Fibroblast of upper back skin (primary cell): ENCODE measurements at regions not wholly inside any gene's neighbourhood (a gene's known extent, or its start where the extent isn't known, plus 50 kb on each side); places are given as distances from the start of the nearest gene placed in this dataset.

Experiments used
- DNase-seq: peaks from one replicate; pipeline ENCODE4 v3.0.0-alpha.2; 2013

DNA sequence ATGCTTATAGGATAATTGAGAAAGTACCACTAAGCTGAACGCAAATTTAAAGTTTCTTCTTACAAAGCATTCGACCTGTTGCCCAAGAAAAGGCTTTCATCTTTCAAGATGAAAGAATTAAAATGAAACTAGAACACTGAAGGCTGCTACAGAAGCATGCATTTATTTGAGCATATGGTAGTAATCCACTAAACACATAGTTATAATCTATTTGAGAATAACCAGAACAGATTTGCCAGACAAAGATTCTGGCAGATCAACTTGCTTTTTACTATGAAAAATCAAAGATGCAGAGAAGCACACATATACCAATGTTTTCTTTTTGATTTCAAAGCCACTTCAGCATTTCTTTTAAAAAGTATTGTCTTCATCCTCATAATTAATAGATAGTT lies 412.2 kb downstream of the UTRN start:
- no peak for DNase-seq

DNA sequence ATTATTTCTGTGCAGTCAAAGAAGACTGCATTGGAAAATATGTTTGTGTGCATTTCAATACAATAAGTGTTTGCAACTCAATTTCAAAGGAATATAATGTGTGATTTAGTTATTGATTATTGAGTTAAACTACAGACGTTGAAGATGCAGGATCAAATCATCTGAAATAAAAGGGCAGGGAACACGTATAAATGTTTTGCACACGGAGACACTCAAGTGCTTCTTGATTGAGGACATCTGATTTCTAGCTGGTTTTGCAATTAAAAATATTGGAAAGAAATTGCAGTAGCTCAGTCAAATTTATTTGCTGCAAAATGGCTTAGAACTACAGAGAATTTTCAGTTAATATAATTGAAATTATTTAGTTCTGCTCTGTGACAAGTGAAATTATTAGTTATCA lies 412.7 kb downstream of the UTRN start:
- no peak for DNase-seq

DNA sequence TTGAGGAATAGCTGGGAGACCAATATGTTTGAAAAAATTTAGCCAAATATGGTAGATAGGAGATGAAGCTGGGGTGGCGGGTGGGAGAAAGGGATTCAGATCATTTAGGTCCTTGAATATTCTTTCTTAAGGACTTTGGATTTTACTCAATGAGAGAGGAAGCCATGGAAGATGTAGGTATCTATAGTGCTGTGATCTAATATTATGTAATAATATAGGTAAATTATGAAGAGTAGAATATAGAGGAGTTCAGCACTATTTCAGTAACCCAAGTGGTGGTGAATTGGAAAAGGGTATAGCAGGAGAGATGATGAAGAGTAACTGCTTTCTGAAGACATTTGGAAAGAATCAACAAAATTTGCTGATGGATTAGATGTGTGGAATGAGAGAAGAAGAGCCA lies 417.6 kb downstream of the UTRN start:
- no peak for DNase-seq

DNA sequence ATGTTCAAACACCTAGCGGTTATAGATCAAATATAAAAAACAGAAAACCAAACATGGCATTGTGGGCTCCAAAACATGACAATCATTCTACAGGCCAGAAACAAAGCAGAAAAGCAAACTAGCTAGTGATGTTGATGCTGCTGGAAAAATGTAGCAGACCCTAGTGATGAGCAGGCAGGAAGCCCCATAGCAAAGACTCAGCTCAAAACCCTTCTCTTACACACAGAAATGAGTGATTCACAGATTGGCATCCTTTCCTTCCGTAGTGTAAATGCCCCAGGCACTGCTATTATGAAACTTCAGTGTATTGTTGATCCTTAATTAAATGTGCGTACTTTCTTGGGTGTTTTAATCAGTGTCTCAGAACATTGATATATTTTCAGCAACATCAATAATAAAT lies 425.1 kb downstream of the UTRN start:
- peak; percentile 82 for DNase-seq

DNA sequence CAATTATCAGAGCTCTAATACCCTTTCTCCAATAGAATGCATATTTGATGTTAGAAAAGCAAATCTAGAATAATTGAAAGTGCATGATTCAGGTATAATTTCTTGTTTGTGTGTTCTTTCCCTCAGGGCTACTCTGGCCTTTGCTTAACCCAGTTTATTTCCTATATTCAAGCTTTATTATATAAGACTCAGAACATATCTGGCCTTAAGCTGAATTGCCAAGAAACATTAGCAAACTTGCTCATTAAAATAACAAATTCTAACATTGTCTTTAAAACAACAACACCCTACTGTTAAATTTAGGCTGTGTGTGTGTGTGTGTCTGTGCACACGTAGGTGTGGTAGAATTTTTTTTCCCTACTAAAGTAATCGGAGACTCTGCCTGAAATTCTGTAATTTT lies 426.5 kb downstream of the UTRN start:
- no peak for DNase-seq

DNA sequence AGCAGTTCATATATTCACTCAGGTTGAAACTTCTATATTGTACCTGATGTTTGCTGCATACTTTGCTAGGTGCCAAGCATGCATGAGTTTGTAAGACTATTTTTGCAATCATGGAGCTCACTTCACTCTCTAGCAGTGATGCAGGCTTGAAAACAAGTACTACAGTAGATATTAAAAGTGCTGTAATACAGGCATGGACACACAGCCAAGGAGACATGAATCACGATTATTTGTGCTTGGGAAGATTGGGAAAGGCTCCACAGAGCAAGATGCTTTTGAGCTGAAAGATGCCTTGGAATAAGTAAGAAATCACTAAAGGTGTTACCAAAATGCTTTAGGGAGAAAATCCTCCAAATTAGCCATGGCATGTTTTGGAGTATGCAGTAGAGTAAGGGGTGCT lies 427.4 kb downstream of the UTRN start:
- DNase-seq: peak; percentile 16

DNA sequence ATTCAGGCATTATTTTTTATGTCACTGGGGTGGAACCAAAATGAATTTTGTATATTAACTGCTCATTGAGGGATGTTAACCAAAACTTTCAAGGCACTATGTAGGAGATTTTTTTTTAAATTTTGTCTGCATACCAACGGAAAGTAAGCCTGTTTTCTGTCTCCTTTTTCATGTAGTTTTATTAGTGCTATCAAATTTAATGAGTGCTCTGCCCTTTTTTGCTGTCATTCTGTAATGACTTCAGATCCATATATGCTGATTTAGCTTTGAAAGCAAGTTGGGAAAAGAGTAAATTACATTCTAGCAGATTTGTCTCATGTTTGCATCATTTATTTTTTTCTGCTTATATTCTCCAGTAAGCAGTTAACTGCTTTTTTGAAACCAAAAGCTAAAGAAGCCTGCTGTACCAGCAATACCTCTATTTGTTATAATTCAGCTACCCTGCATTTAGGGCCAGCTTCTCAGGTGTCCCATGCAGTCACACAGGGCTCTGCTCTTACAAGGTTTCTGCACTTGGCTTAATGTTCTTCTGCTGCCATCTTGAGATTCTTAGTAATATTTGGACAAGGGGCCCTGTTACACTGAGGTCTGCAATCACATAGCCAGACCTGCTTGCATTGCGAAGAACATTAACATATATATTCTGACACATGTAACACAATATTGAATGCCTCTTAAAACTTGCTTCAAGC lies 429.0 kb downstream of the UTRN start:
- no peak for DNase-seq

DNA sequence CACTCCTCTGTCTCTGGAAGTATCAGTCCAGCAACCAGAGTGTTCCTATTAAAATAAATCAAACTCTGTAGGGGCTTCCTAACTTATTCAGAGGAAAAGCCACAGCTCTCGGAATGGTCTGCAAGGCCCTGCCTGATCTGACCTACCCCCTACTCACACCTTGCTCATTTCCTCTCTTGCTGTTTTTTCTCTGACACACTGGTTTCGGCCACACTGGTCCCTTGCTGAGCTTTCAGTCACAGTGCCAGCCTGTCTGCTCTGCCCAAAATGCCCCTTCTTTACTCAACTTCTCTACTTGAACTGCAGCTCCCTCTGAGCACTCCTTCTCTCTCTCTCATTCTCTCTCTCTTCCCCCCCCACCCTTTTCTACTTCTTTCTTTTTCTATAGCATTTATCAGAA lies 430.2 kb downstream of the UTRN start:
- DNase-seq: no peak

DNA sequence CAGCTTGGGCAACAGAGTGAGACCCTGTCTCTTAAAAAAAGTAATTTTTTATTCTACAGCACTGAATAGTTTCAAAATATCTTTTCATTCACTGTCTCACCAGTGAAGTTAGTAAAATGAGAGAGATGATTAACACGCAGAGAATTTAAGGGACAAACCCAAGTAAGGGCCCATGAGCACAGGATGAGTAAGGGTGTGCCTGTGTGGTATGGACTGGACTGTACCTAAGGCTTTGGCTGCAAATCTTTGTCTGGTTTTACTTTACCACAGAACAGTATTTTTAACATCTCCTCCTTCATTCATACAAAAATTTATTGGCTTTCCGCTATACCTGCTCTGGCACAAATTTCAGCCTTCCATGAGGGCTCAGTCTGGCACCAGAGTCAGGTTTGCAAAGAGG lies 433.3 kb downstream of the UTRN start:
- DNase-seq: peak; percentile 49

DNA sequence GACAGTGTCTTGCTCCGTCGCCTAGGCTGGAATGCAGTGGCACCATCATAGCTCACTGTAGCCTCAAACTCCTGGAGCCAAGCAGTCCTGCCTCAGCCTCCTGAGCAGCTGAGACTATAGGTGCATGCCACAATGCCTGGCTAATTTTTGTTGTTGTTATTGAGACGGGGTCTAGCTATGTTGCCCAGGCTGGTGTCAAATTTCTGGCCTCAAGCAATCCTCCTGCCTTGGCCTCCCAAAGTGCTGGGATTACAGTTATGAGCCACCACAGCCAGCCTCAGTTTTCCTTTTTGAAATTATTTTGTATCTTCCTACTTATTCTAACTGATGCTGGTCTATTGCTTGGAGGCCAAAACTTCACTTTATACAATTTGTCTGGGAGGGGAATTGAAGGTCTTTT lies 436.1 kb downstream of the UTRN start:
- no peak for DNase-seq

DNA sequence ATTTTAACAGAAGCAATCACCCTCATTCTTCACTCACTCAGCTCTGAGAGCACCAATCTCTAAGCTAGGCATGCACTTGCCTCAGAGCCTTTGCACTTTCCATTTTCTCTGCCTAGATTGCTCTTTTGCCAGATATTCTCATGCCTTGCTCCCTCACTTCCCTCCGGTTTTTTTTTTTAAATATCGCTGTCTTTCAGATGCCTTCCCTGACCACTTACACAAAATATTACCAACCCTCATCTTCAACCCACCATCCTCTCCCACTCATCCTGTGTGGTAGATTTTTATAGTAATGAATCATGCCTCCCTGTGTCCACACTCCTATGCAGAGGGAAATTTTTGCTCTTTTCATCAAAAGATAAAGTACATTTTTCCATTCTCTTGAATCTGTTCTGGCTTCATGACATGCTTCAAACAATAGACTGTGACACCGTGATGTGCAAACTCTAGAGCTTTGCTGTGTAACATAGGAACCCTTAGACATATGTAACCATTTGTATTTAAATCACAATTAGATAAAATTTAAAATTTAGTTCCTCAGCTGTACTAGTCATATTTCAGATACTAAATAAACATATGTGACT lies 437.1 kb downstream of the UTRN start:
- peak; percentile 51 for DNase-seq

DNA sequence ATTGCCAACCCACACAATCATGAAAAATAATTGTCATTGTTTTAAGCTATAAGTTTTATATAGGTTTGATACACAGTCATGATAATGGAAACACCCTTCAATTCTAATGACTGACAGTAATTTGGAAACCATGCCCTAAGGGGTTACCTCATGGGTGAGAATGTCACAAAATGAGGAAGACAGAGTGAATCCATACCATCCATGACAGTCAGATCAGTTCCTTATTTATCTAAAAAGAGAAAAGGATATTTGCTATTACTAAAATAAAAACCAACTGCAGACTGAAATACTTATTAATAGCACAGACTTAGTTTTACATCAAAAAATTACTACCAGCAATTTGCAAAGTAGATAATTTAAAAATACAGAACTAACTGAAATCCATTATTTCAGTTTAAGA lies 437.8 kb downstream of the UTRN start:
- DNase-seq: no peak

DNA sequence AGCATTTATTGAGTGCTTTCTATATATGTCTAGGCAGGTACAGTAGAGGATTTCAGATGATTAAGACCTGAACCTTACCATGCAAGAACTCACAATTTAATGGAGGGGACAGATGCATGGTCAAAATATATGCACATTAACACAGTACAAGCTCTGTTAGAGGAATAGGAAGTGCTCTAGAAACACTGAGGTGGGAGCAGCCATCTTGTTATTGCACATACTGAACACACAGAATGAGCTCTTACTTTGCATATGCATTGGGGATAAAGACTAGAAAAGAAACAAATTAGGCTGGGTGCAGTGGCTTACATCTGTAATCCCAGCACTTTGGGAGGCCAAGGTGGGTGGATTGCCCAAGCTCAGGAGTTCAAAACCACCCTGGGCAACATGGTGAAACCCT lies 438.3 kb downstream of the UTRN start:
- no peak for DNase-seq

DNA sequence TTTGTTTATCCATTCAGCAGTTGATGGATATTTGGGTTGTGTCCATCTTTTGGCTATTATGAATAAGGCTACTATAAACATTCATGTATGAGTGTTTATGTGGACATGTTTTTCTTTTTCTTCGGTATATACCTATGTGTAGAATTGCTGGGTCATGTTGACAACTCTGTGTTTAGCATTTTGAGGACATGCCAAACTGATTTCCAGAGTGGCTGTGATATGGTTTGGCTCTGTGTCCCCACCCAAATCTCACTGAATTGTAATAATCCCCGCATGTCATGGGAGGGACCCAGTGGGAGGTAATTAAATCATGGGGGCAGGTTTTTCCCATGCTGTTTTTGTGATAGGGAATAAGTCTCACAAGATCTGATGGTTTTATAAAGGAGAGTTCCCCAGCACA lies 439.7 kb downstream of the UTRN start:
- DNase-seq: no peak

DNA sequence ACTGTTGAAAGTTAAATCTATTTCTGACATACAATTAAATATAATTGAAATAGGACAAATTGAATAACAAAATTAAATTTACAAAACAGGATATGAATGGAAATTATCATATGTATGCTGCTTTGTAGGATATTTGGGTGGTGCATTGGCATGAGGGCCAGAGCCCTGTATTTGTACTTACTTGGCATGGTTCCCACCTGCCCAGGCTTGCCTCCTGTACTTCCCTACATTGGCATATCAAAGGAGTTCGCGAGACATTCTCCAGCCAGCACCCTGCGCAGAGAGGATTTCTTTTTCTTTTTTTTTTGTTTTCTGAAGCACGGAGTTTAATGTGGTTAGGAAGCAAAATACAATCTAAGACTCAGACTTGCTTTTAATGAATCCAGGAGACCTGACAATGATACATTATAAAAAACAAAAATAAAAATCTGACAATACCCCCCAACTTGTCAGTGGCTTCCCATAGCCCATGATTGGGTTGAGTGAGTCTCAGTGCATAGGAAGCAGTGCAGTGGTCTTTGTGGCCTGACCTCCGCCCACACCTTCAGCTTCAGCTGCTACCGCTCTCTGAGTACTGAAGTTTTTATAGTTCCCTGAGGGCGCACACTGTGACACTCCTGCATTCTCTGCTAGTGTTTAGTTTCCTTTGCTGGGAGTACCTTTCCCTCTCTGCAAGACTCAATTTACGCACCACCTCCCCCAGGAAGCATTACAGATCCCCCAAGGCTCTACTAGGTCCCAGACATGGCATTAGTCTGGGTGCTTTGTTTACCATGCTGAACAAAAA lies 440.8 kb downstream of the UTRN start:
- DNase-seq: no peak

DNA sequence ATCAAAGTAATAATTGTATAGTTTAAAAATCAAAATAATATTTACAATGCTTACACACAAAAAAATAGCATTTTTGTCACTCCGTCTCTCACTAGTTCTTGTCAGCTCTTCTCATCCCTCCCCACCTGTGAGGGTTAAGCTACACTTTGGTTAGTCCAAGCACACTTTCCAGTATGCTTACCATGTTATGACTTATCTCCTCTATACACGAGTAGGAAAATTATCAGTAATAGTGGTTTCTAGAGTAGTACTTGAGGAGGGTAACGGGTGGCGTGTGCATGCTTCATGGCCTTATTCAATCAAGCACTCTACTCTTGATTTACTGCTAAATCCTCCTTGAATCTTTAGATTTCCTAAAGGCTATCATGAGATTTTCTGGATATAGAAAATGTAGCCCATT lies 443.7 kb downstream of the UTRN start:
- no peak for DNase-seq

DNA sequence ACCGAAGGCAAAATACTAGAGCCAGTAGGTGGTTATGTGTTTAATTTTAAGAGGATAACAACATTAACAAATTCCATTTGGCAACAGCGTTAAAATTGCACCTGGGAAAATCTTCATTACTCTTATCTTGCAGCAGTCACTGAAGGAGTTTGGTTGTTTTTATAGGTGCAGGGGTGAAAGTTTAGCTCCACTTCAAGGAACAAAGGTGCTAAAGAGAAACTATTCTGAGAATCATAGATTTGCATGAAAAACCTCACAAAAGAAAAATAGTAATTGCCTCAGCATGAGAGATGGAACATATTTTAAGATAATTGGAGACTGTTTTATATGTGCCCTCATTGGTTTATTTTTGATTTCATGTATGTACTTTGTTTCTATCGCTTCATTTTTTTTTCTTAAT lies 444.4 kb downstream of the UTRN start:
- DNase-seq: no peak

DNA sequence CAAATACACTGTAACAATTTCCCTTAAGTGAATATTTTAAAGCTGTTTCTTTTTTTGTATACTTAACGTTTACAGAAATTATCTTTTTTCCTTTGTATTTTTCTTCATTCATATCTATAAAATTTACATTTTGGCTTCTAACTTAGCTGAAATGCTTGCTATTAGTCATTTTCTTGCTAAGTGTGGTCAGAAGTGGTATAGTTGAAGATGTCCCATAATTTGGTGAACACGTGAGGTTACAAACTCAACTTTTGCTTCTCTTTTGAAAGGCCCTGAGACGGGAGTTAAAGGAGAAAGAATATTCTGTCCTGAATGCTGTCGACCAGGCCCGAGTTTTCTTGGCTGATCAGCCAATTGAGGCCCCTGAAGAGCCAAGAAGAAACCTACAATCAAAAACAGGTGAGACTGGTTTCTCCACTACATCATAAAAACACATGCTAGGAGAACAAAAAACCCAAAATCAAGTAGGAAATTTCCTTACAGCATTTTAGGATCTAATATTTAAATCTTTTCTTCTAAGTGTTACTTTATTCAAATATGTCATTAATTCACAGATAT lies 445.0 kb downstream of the UTRN start:
- no peak for DNase-seq

DNA sequence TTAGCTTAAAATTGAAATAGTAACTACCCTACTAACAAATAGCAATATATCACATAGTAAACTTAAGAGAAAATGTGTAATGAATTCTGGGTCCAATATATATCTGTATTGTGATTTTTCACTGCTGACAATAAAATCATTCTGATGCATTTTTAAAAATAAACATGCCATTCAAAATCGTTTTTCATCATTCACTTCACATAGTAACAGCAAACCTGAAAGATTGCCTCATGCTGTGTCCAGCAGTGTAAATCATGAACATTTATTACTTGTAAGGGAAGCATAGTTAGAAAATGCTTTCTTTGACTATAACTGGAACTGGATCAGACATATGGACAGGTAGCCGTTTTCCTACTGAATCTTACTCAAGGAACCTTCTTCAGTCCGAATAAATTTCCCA lies 446.1 kb downstream of the UTRN start:
- DNase-seq: no peak

DNA sequence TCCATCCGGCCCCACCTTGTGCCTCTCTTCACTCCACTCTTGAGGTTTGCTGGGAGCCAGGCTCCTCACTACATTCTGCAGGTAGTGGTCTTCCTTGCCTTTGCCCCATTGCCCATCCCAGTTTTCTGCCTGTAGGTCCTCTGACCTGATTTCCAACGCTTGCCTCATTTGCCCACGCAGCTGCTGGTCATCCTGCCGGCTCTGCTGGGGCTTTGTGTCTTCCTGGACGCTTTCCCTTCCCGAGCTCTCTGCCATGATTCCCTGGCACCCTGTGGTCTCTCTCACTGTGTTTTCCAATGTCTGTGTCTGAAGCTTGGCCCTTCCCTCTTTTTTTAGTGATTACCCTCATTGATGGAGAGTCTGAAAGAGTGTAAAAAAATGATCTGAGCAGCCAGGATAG lies 451.6 kb downstream of the UTRN start:
- no peak for DNase-seq

DNA sequence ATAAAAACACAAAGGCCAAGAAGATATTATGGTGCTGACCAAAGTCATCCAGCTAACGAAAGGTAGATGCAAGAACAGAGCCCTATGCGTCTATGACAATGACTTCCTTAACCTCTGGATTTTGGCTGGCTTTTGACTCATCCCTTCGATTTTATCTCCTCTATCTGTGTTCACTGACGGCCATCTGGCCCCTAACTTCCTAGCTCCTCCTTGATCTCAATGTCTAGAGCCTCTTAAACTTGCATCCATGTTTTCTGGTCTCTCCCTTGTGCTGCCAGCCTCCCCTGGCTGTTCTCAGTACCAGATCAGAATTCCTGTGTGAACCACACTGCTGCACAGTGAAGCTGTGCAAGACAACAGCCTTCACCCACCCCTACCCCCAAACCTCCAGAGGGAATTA lies 452.9 kb downstream of the UTRN start:
- DNase-seq: no peak

DNA sequence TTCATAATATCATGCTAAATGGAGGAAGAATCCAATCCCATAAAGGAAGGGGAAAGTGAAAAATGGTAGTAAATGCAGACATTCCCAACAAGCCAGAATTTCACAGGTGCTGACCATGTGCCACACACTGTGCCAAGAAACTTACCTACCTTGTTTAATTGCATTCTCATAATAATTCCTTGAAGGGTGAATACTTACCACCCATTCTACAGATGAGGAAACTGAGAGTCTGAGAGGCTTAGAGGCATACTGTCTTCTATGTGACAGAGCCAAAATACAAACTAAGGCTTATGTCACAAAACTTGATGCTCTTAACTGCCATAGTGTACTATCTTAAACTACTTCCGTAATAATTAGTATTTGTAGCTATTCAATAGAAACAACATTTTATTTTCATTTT lies 454.7 kb downstream of the UTRN start:
- DNase-seq: no peak

DNA sequence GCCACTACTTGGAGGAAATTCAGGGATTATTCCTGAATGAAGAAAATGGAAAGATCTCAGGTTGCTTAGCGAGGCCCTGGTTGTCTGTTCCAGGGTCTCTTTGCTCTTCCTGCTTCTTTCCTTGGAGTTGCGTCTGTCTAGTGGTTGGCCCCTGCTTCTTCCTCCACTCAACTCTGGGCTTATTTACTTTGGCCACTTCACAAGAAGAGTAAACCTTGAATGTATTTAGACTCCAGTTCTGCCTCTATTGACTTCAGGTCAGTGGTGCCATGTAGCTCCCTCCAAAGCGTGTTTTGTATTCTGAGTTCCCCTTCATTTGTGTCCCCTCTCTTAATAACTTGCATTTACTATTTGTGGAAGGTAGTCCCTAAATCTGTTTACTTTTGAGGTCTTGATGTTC lies 456.5 kb downstream of the UTRN start:
- DNase-seq: no peak

DNA sequence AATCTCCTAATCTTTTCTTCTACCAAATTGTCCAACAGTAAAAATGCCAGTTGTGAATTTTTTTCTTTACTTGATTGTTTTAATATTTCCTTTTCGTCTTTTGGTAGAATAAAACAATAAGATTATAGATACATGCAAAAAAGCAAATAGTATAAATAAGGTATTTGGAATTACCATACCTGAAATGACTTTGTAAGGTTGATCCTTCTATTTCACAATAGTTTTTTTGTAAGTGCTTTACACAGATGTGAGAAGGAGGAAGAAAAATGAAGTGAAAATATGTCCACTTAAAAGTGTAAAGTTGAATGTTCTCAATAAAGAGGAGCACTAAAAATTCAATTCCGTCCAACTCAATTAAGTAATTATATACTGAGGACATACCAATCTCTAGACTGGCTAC lies 457.6 kb downstream of the UTRN start:
- DNase-seq: no peak
